NB4 (cell line): ENCODE measurements at regions not wholly inside any gene's neighbourhood (a gene's known extent, or its start where the extent isn't known, plus 50 kb on each side); places are given as distances from the start of the nearest gene placed in this dataset.

Experiments used
- MYC ChIP-seq: IDR thresholded peaks from 2 replicates; pipeline ENCODE4 v1.6.1; 2011; ENCODE audit warnings: low read depth, low read length
- POLR2A ChIP-seq: IDR thresholded peaks from 2 replicates; pipeline ENCODE4 v1.6.1; 2011; ENCODE audit warnings: mild to moderate bottlenecking; ENCODE audit not compliant: insufficient read length; ENCODE audit errors: extremely low read depth
- TF ChIP-seq, protein P1 (sequence below): IDR thresholded peaks from one replicate; pipeline ENCODE4 v1.5.1; 2012; ENCODE audit warnings: low read depth, low read length

GRCh38 chr9:107103621-107104020 lies 179.5 kb upstream of the RAD23B start:
- TF ChIP-seq, protein P1, sequence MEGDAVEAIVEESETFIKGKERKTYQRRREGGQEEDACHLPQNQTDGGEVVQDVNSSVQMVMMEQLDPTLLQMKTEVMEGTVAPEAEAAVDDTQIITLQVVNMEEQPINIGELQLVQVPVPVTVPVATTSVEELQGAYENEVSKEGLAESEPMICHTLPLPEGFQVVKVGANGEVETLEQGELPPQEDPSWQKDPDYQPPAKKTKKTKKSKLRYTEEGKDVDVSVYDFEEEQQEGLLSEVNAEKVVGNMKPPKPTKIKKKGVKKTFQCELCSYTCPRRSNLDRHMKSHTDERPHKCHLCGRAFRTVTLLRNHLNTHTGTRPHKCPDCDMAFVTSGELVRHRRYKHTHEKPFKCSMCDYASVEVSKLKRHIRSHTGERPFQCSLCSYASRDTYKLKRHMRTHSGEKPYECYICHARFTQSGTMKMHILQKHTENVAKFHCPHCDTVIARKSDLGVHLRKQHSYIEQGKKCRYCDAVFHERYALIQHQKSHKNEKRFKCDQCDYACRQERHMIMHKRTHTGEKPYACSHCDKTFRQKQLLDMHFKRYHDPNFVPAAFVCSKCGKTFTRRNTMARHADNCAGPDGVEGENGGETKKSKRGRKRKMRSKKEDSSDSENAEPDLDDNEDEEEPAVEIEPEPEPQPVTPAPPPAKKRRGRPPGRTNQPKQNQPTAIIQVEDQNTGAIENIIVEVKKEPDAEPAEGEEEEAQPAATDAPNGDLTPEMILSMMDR, result no peak
- TF ChIP-seq POLR2A (no peak), MYC (no peak)
